GM20000 (cell line): ENCODE measurements at regions not wholly inside any gene's neighbourhood (a gene's known extent, or its start where the extent isn't known, plus 50 kb on each side); places are given as distances from the start of the nearest gene placed in this dataset.
"Not testable (repeated sequence)": the region's sequence is repeated elsewhere in the genome, so short reads cannot be mapped to it uniquely, and the experiment has no call there.

ENCODE experiments used
- DNase-seq: peaks from one replicate; pipeline ENCODE4 v3.0.0; 2012; ENCODE audit warnings: low spot score
- TF ChIP-seq, protein P1 (sequence below): IDR thresholded peaks from 2 replicates; pipeline ENCODE4 v1.5.1; 2012; ENCODE audit warnings: mild to moderate bottlenecking, control low read depth; ENCODE audit errors: extremely low read depth, missing control alignments

DNA sequence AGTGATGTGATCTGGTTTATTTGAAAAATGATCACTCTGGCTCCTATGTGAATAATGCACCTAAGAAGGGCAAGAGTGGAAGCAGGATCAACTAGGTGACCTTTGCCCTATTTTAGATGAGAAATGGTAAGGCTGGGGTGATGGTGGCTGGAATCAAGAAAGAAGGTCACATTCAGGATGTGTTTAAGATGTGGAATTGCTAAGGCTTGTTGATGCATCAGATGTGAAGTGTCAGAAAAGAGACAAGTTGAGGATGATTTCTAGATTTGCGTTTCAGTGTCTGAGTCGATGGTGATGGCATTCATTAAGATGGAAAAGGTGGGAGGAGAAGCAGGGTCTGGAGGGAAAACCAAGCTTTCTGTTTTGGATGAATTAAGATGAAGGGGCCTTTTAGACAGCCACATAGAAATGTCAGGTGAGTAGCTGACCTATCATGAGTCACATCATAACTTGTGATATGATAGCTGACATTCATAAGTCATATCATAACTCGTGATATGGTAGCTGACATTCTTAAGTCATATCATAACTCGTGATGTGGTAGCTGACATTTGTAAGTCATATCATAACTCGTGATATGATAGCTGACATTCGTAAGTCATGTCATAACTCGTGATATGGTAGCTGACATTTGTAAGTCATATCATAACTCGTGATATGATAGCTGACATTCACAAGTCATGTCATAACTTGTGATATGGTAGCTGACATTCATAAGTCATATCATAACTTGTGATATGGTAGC, 101.2 kb upstream of the SEC11C start:
- DNase-seq, result no peak
- TF ChIP-seq, protein P1, sequence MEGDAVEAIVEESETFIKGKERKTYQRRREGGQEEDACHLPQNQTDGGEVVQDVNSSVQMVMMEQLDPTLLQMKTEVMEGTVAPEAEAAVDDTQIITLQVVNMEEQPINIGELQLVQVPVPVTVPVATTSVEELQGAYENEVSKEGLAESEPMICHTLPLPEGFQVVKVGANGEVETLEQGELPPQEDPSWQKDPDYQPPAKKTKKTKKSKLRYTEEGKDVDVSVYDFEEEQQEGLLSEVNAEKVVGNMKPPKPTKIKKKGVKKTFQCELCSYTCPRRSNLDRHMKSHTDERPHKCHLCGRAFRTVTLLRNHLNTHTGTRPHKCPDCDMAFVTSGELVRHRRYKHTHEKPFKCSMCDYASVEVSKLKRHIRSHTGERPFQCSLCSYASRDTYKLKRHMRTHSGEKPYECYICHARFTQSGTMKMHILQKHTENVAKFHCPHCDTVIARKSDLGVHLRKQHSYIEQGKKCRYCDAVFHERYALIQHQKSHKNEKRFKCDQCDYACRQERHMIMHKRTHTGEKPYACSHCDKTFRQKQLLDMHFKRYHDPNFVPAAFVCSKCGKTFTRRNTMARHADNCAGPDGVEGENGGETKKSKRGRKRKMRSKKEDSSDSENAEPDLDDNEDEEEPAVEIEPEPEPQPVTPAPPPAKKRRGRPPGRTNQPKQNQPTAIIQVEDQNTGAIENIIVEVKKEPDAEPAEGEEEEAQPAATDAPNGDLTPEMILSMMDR, result no peak

DNA sequence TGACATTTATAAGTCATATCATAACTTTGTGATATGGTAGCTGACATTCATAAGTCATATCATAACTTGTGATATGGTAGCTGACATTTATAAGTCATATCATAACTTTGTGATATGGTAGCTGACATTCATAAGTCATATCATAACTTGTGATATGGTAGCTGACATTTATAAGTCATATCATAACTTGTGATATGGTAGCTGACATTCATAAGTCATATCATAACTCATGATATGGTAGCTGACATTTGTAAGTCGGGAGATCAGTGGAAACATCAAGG, 100.7 kb upstream of the SEC11C start:
- DNase-seq, result not testable (repeated sequence)

DNA sequence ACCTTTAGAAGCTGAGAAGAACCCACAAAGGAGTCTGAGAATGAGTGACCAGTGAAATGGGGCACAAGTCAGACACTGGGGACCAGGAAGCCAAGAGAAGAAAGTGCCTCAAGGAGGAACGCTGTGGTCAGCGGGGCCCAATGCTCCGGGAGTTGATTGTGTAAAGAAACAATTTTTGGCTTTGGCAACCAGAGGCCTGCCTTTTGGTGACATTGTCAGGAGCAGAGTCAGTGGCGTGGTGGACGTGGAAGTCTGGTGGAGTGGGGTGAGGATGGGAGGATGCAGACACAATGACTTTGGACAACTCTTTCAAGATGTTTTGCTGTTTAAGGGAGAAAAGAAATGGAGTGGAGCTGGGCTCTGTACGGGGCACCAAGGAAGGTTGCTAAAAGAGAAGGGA, 100.2 kb upstream of the SEC11C start:
- no peak for DNase-seq
- TF ChIP-seq, protein P1, result no peak

DNA sequence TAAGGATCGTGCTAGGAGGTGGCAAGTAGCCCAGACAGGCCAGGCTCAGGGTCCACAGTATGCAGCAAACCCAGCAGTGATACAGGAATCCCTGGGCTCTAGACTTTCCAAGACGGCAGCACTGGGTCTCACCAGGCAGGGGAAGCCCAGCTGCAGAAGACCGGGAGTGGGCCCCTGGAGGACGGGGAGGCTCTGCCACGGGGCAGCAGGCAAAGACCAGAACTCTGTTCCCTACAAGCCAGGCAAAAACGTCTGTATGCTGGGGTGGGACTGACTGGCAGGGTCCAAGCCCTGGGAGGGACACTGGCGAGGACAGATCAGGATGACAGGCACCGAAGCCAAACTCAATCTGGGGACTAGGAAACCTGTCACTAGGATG, 98.9 kb upstream of the SEC11C start:
- DNase-seq, result no peak
- TF ChIP-seq, protein P1, result no peak

DNA sequence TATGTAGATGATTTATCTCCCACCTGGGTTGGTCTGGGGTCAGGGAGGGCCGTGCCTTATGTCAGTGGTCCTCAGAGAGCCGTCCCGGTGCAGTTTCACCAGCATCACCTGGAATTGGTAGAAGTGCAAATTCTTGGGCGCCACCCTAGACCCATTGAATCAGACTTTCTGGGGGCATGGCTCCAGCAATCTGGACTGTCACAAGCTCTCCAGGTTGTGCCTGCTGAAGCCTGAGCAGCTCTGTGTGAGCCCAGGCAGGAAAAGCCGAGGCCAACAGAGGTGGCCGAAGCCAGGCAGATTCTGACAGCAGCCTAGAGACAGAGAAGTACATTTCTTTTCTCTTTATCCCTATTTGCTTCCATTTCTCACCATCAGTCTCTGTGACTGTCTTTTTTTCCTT, 98.4 kb upstream of the SEC11C start:
- TF ChIP-seq, protein P1, result no peak
- DNase-seq, result no peak

DNA sequence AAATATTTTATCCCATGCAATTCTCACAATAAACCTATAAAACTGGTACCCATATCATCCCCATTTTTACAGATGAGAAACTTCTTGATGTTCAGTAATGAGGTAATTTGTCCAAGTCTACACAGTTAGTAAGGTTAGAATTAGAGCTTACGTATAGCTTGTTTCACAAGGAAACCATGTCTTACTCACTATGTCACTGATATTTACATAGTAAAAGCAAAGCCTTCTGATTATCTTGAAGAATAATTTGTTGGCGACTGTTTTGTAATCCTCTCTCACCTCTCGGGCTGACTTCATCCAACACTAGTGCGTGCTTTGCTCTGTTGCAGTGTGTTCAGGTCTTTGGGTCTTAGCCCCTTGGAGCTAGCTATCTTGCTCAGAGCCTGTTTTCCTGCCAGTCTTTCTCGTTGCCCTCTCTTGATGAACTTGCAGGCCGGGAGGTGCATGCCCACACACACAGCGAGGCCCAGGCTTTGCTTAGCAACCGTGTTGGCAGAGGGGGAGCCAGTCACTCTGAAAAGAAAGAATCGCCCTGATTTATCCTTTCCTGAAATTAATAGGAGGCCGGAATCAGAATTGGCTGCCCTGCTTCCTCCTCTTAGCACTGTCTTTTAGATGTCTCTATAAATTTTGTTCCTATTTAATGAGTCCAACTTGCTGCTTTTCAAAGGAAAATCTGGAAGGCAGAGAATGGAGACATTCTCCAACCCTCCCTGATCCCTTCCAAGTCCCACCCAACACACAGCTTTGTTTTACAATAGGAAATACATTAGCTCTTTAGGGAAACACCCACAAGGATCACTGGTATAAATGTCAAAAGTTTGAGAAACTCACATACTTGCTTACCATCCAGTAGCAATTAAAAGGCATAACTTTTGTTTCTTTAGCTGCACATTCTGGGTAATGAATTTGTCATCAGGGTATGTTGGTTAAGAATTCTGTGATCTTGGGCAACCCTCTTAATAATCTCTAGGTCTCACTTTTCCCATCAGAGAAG, 97.6 kb upstream of the SEC11C start:
- DNase-seq, result no peak
- TF ChIP-seq, protein P1, result no peak

DNA sequence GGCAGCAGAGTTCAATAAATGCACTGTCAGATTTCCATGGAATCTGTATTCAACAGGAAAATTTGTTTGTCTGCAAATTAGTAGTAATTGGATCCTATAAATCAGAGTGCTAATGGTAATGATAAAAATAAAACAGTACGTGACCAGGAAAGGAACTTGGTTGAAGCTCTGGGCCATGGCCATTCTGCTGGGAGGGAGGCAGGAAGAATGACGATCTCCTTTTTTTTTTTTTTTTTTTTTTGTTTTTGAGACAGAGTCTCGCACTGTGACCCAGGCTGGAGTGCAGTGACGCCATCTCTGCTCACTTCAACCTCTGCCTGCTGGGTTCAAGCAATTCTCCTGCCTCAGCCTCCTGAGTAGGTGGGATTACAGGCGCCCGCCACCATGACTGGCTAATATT, 94.8 kb upstream of the SEC11C start:
- TF ChIP-seq, protein P1, result no peak
- DNase-seq, result no peak
